SK-MEL-5 (cell line): ENCODE measurements at regions not wholly inside any gene's neighbourhood (a gene's known extent, or its start where the extent isn't known, plus 50 kb on each side); places are given as distances from the start of the nearest gene placed in this dataset.
A peak's percentile ranks its signal among the peaks of the same experiment; 100 is the strongest.

ENCODE experiments used
- DNase-seq: peaks from one replicate; pipeline ENCODE4 v3.0.0-alpha.2; 2016; ENCODE audit warnings: low read depth, low spot score
- in situ Hi-C: cut with HindIII; loops from 2 replicates; pipeline ENCODE4 v1.10.0; 2016; ENCODE audit warnings: low sequenced_read_pairs, high pct_unique_total_duplicates, low pct_unique_long_range_greater_than_20kb
- small RNA-seq, 2 experiments: library from RNA; depleted of rRNA; stranded (forward); fragments of <200 nt; gene quantifications; one replicate each; pipeline ENCODE3, GENCODE V24; 2014

- DNase-seq = peak; percentile 49
- in situ Hi-C loops = no loop called here
Measured at GRCh38 chr13:91270031-91270430, 77.5 kb upstream of the MIR17HG start.

- in situ Hi-C loops = no loop called here
- DNase-seq = no peak
Measured at GRCh38 chr13:91272235-91272777, 75.2 kb upstream of the MIR17HG start.

GRCh38 chr13:91273675-91274074, 73.8 kb upstream of the MIR17HG start:
- DNase-seq = no peak
- in situ Hi-C loops = no loop called here

GRCh38 chr13:91277013-91277676, 70.3 kb upstream of the MIR17HG start:
- no peak for DNase-seq
- in situ Hi-C loops = no loop called here

- DNase-seq = no peak
- in situ Hi-C loops = no loop called here
Measured at GRCh38 chr13:91278291-91278690, 69.2 kb upstream of the MIR17HG start.

- in situ Hi-C loops = no loop called here
- DNase-seq = no peak
Measured at GRCh38 chr13:91278888-91279287, 68.6 kb upstream of the MIR17HG start.

- in situ Hi-C loops = no loop called here
- DNase-seq = no peak
Measured at GRCh38 chr13:91280801-91281200, 66.7 kb upstream of the MIR17HG start.

- in situ Hi-C loops = no loop called here
- no peak for DNase-seq
Measured at GRCh38 chr13:91284335-91284734, 63.2 kb upstream of the MIR17HG start.

- no peak for DNase-seq
- in situ Hi-C loops = no loop called here
Measured at GRCh38 chr13:91286317-91286716, 61.2 kb upstream of the MIR17HG start.

- DNase-seq = peak; percentile 31
- in situ Hi-C loops = no loop called here
Measured at GRCh38 chr13:91291078-91291477, 56.4 kb upstream of the MIR17HG start.

- DNase-seq = no peak
- in situ Hi-C loops = no loop called here
Measured at GRCh38 chr13:91292630-91293221, 54.8 kb upstream of the MIR17HG start.

- in situ Hi-C loops = no loop called here
- DNase-seq = no peak
Measured at GRCh38 chr13:91295712-91296410, 51.6 kb upstream of the MIR17HG start.

- in situ Hi-C loops = no loop called here
- no peak for DNase-seq
Measured at GRCh38 chr13:91297503-91297902, 50.0 kb upstream of the MIR17HG start.

Small RNA genes lying in the stretch of these regions (small RNA-seq; reads per million reads assigned to genes)
- 0 reads per million in 2 experiments for gene AL445647.2
- 0 reads per million in 2 experiments for gene BRK1P2
- gene RF00212 = 0 reads per million in 2 experiments
- gene RNA5SP34 = 0 to 0.24 reads per million in 2 experiments
- gene RNU6-75P = 0 reads per million in 2 experiments
